COLO829 (cell line): ENCODE measurements at regions not wholly inside any gene's neighbourhood (a gene's known extent, or its start where the extent isn't known, plus 50 kb on each side); places are given as distances from the start of the nearest gene placed in this dataset.
"Not testable (repeated sequence)": the region's sequence is repeated elsewhere in the genome, so short reads cannot be mapped to it uniquely, and the experiment has no call there.

Experiments used
- DNase-seq: peaks from one replicate; pipeline ENCODE4 v3.0.0; 2012; ENCODE audit warnings: low spot score

DNA sequence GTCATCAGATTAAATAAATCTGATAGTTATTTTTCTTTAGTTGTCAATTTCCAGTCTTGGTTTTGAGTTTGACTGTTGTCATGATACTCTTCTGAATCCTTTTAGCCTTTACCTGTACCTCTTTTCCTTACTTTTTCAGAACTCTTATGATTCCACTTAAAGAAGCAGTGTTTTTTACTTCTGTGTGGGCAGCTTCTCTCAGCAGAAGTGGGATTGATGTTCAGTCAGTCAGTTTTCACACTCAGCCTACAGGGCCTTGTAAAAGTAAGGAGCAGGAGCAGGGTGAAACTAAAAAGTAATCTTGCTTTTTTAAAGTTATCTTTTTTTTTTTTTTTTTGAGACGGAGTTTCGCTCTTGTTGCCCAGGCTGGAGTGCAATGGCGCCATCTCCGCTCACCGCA is 75.1 kb downstream of the HAUS1 start:
- DNase-seq, result no peak

GRCh38 chr18:46182633-46183358 is 78.6 kb downstream of the HAUS1 start:
- DNase-seq, result no peak

DNA sequence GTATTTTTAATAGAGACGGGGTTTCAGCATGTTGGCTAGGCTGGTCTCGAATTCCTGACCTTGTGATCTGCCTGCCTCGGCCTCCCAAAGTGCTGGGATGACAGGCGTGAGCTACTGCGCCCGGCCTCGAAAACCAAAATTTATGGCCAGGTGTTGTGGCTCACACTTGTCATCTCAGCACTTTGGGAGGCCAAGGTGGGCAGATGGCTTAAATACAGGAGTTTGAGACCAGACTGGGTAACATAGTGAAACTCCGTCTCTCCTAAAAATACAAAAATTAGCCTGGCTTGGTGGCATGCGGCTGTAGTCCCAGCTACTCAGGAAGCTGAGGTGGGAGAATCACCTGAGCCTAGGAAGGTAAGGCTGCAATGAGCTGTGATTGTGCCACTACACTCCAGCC is 80.1 kb downstream of the HAUS1 start:
- DNase-seq, result not testable (repeated sequence)

DNA sequence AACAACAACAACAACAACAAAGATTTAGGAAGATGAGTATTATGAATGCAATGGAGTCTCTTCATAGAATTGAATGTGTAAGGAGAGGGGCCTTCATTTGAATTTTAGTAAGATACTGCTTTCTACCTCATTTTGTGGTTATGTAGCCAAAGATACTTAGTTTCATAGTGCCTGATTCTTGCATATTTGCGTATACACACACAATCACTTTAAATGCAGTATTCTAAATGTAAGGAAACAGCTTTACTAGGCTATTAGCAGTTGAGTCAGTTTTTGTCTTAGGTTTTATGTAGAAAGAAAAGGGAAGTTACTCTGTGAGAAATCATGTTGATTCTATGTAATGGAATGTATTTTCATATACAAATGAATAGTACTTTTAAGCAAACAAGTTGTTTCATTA is 80.5 kb downstream of the HAUS1 start:
- DNase-seq, result no peak

- no peak for DNase-seq
Measured at GRCh38 chr18:46190667-46191066, 86.5 kb downstream of the HAUS1 start.

GRCh38 chr18:46196627-46197243 is 92.5 kb downstream of the HAUS1 start:
- no peak for DNase-seq

DNA sequence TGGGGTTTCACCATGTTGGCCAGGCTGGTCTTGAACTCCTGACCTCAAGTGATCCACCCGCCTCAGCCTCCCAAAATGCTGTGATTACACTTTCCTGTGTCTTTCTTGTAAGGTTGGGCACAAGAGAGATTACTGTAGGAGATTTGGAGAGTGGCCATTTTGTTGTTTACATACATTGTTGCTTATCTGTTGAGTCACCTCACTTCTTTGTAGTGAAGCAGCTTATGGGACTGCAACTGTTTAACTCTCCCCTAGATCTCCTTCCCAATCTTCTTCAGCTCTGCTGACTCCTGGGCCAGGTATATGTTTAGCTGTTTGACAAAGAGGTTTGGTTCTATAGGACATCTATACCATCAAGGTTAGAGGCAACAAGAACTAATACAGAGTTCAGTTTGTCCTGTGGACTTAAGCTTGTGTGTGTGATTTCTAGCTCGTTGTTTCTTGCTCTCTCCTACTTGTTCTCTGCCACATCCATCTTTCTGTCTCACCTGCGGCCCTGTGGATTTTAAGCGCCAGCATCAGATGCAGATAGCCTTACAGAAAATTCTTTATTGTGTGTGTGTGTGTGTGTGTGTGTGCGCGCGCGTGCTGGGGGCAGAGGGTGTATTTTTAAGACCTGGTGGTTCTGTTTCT is 95.4 kb downstream of the HAUS1 start:
- no peak for DNase-seq

DNA sequence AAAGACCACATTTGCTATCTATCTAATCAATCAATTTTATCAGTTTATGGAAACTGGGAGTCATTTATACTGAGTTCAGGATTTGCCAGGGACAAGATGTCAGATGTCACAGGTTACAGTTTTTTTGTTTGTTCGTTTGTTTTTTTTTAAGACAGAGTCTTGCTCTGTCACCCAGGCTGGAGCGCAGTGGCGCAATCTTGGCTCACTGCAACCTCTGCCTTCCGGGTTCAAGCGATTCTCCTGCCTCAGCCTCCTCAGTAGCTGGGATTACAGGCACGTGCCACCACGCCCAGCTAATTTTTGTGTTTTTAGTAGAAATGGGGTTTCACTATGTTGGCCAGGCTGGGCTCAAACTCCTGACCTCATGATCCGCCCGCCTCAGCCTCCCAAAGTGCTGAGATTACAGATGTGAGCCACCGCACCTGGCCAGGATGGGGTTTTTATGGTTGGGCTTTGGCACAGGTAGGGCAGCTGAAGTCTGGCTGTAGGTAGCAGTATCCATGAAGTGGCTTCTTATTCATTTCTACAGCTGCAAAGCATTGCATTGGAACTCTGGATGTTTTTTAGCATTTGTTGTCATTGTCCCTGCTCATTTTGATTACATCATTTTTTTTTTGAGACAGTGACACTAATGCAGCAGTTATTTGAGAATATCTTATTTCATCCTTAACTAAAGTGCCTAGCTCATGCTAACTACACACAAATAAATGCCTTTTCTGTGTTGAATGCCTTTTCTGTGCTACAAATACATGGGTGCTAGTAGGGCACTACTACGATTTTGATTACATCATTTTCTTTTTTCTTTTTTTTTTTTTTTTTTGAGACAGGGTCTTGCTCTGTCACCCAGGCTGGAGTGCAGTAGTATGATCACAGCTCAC is 96.2 kb downstream of the HAUS1 start:
- not testable (repeated sequence) for DNase-seq

- DNase-seq, result no peak
Measured at GRCh38 chr18:46204143-46204542, 100.0 kb downstream of the HAUS1 start.

DNA sequence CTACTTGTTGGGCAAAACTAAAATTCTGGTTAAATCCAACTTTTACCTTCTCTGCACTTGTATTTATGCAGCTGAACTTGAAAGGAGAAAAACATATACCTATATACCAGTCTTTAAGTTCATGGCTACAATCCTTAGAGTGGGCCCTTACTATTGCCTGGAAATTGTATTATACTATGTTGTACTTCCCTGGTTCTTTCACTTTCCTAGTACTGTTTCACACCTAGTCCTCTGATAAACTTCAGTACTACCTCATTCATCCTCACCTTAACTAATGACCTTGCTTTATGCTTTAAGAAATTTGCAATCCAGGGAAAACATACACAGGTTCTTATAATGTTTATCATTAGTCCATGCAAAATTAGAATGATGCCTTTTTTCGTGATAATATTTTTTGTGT is 103.8 kb downstream of the HAUS1 start:
- no peak for DNase-seq

GRCh38 chr18:46209161-46209560 is 105.0 kb downstream of the HAUS1 start:
- no peak for DNase-seq

GRCh38 chr18:46211816-46212215 is 107.6 kb downstream of the HAUS1 start:
- no peak for DNase-seq

GRCh38 chr18:46212398-46212797 is 108.2 kb downstream of the HAUS1 start:
- no peak for DNase-seq

- DNase-seq, result peak; percentile 52
Measured at GRCh38 chr18:46213295-46213694, 109.1 kb downstream of the HAUS1 start.

DNA sequence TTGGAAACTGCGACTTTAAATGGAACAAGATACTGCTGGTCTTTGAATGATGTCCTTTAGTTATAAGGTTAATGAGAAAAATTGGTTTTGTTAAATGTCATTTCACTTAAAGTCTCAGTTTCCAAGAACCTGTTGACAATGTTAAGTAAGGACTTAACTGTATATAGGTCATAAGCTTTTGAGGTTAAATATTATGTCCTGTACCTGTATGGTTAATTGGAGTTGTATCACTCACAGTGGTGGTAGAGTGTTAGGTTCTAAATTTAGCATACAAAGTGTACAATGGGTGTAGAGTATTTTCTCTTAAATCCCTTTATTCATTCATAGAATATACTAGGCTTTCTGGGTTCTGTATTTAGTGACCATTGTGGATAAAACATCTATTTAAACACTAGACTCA is 110.2 kb downstream of the HAUS1 start:
- no peak for DNase-seq

DNA sequence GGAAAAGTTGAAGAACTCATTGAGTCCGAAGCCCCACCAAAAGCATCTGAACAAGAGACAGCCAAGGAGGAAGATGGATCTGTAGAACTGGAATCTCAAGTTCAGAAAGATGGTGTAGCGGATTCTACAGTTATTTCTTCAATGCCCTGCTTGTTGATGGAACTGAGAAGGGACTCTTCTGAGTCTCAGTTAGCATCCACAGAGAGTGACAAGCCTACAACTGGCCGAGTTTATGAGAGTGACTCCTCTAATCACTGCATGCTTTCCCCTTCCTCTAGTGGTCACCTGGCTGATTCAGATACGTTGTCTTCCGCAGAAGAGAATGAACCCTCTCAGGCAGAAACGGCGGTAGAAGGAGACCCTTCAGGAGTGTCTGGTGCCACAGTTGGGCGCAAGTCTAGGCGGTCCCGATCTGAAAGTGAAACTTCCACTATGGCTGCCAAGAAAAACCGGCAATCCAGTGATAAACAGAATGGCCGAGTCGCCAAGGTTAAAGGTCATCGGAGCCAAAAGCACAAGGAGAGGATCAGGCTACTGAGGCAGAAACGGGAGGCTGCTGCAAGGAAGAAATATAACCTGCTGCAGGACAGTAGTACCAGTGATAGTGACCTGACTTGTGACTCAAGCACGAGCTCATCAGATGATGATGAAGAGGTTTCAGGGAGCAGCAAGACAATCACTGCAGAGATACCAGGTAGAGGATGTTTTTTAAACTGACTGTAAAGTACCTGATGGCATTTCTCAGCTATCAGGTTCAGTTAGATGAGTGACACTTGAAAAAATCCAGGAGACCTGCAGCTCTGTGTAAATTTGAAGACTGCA is 111.9 kb downstream of the HAUS1 start:
- DNase-seq, result no peak

DNA sequence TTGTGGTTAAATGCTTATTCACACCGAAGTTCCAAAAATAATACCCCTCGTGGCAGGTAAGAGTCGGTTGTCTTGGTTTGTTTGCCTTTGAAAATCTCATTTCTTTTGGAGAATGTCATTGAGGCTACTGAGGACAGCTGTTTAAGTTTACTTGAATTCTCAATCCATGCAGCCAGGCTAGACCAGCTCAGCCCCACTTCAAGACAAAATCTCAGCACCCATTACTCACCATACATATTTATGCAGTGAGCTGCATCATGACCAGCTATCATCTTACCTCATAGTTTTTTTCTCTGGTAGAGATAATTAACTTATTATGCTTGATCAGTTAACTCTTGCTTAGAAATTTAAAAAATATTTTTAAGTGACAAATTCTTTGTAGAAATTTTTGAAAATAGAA is 115.9 kb downstream of the HAUS1 start:
- no peak for DNase-seq

DNA sequence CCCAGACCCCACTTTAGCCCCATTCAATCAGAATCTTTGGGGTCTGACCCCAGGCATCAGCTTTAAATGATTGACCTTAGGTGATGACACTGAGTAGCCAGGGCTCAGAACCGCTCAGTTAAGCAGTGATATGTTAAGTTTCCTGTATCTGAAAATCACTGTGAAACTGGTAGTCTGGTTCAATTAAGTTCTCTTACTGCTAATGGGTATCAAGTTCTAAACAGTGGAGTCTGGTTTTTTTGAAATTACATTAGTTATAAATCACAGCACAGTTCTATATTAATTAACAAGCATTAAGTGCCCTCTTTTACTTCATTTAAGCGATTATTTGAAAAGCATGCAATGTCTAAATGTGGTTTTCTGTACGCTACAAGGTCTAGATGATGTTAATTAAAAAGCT is 117.9 kb downstream of the HAUS1 start:
- no peak for DNase-seq

DNA sequence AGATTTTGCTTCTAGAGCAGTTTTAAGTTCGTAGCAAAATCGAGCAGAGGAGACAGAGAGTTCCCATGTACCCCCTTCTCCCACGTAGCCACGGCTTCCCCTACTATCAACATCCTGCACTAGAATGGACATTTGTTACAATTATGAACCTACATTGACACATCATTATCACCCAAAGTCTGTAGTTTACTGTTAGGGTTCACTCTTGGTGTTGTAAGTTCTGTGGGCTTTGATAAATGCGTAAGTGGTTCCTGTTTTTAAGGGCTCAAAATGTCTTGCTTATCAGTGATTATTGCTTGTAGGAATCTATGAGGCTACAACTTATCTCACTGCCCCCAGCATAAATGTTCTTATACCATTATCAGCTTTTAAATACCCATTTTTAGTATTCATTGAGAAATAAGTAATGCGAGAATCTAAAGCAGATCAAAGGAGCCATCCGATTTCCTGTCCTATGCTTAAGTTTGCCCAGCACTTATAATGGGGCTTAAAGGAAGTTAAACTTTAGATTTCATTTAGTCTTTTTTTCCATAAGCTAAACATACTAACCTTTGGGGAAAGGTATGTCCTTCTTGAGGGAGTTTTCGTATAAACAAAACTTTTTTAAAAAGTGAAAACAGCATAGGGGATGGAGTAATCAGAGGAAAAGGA is 118.7 kb downstream of the HAUS1 start:
- DNase-seq, result no peak

DNA sequence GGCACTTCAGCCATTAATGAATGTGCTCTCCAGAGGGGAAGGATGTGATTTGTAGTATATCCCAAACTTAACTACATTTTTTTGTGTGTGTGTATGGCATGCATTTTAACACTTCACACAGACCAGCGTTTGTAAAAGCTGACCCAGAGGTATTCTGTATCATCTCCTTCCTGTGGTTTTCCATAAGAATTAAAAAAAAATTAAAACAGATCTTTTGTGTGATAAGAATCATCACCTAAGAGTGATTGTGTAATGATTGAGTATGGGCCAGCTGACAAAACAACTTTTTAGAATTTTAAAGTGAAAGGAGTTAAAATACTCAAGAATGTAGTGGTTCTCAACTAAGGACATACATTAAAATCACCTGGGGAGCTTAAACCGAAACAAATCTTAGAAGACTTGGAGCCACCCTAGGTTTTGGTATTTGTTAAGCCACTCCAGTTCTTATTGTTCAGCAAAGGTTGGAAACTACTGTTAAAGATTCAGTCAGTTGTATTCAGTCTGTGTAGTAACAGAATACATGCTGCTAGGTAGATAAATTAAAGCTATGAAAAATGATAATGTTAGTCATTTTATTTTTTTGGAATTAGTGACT is 120.1 kb downstream of the HAUS1 start:
- DNase-seq, result peak; percentile 20

- no peak for DNase-seq
Measured at GRCh38 chr18:46226461-46226860, 122.3 kb downstream of the HAUS1 start.
